Hepatocyte (in vitro differentiated cells): ENCODE measurements at regions not wholly inside any gene's neighbourhood (a gene's known extent, or its start where the extent isn't known, plus 50 kb on each side); places are given as distances from the start of the nearest gene placed in this dataset.

ENCODE experiments used
- DNase-seq: peaks from one replicate; pipeline ENCODE4 v3.0.0-alpha.2; 2016; ENCODE audit warnings: low spot score
- H2AFZ ChIP-seq: fragments of 200-600 bp; sonication (generic); 2 replicates; pipeline ENCODE4 v1.6.0; 2016; ENCODE audit warnings: antibody characterized with exemption, mild to moderate bottlenecking
- H3K27ac ChIP-seq: fragments of 200-600 bp; sonication (generic); 2 replicates; pipeline ENCODE4 v1.5.1; 2016; ENCODE audit warnings: mild to moderate bottlenecking
- H3K27me3 ChIP-seq: fragments of 200-600 bp; sonication (generic); 2 replicates; pipeline ENCODE4 v1.6.1; 2016
- H3K36me3 ChIP-seq: fragments of 200-600 bp; sonication (generic); replicated peaks from 2 replicates; pipeline ENCODE4 v1.5.1; 2016; ENCODE audit warnings: low read depth; ENCODE audit not compliant: insufficient read depth
- H3K4me1 ChIP-seq: fragments of 200-600 bp; sonication (generic); 2 replicates; pipeline ENCODE4 v1.5.1; 2016; ENCODE audit warnings: mild to moderate bottlenecking, moderate library complexity; ENCODE audit not compliant: insufficient read depth
- H3K4me2 ChIP-seq: fragments of 200-600 bp; sonication (generic); 2 replicates; pipeline ENCODE4 v1.6.0; 2016
- H3K4me3 ChIP-seq: fragments of 200-600 bp; sonication (generic); 2 replicates; pipeline ENCODE4 v1.5.1; 2016; ENCODE audit warnings: mild to moderate bottlenecking
- H3K79me2 ChIP-seq: fragments of 200-600 bp; sonication (generic); 2 replicates; pipeline ENCODE4 v1.6.0; 2017; ENCODE audit warnings: mild to moderate bottlenecking
- H3K9me2 ChIP-seq: fragments of 200-600 bp; sonication (generic); replicated peaks from 2 replicates; pipeline ENCODE4 v1.6.0; 2017; ENCODE audit warnings: mild to moderate bottlenecking; ENCODE audit not compliant: insufficient read depth
- H3K9me3 ChIP-seq: fragments of 200-600 bp; sonication (generic); 2 replicates; pipeline ENCODE4 v1.5.1; 2016; ENCODE audit warnings: low read depth, mild to moderate bottlenecking
- H4K20me1 ChIP-seq: fragments of 200-600 bp; sonication (generic); 2 replicates; pipeline ENCODE4 v1.6.0; 2016; ENCODE audit warnings: mild to moderate bottlenecking; ENCODE audit not compliant: insufficient read depth, poor library complexity, severe bottlenecking
- EZH2 ChIP-seq: fragments of 200-600 bp; sonication (generic); IDR thresholded peaks from 2 replicates; pipeline ENCODE4 v1.6.1; 2016; ENCODE audit warnings: antibody characterized with exemption, mild to moderate bottlenecking, borderline replicate concordance
- EZH2phosphoT487 ChIP-seq: fragments of 200-600 bp; sonication (generic); IDR thresholded peaks from one replicate; pipeline ENCODE4 v1.6.1; 2018; ENCODE audit warnings: antibody characterized with exemption, mild to moderate bottlenecking, low read depth, moderate library complexity; ENCODE audit not compliant: unreplicated experiment, severe bottlenecking
- WGBS: methylation state at CpG from one replicate; pipeline ENCODE4 v1.1.6; 2016; ENCODE audit warnings: low lambda C conversion rate; ENCODE audit errors: missing lambda C conversion rate; 5-methylcytosine and 5-hydroxymethylcytosine counted together
- TF ChIP-seq, protein P1 (sequence below): fragments of 200-600 bp; sonication (generic); IDR thresholded peaks from 2 replicates; pipeline ENCODE4 v1.5.1; 2016; ENCODE audit warnings: antibody characterized with exemption, mild to moderate bottlenecking; ENCODE audit not compliant: poor library complexity

DNA sequence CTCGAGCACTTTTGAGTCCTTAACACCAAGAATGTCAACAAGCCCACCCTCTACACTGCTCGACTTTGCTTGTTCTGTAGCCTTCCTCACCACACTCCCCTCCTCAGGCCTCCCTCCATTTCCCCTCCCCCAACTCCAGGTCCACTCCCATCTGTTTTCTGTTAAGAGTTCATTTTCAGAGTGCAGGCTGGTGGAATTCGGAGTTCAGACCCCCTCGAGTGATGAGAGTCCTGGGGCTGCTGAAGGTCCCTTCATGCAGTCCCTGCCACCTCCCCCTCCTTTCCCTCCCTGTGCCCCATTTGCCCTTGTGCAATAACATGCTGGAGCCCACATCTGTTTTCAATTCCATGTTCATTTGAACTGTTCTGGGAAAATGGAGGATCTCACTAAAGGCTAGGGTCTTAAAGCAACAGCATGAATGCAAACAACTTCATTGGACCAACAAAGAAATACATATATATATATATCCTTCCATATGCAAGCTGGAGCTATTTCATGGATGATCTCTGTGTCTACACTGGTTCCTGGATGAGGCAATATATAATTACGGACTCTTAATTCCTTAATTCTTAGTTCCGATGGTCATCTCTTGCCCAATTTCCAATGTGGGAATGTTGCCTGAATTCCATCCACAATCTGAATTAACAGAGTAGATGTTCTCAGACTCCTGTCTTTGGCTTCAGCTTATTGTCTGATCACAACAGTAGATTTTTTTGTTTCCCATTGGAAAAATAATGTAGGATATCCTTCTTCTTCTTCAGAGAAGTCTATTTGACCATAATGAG, 340.4 kb downstream of the ETS1 start:
- WGBS: 55% methylated on average over 6 of the region's 6 CpGs
- Histone ChIP-seq H3K9me2 (no peaks in the 10 kb centered on the region), H3K27ac (peak overlapping the region; percentile 76), H3K27me3 (no peaks in the 10 kb centered on the region), H3K4me3 (no peak overlapping the region), H3K36me3 (no peaks in the 10 kb centered on the region), H3K9me3 (no peaks in the 10 kb centered on the region), H3K4me1 (peaks cover 26% of the 10 kb centered on the region), H3K4me2 (peak overlapping the region; percentile 61), H4K20me1 (no peaks in the 10 kb centered on the region), H2AFZ (peak overlapping the region; percentile 34), H3K79me2 (no peaks in the 10 kb centered on the region)
- TF ChIP-seq EZH2 (no peak), EZH2phosphoT487 (no peak)
- TF ChIP-seq, protein P1, sequence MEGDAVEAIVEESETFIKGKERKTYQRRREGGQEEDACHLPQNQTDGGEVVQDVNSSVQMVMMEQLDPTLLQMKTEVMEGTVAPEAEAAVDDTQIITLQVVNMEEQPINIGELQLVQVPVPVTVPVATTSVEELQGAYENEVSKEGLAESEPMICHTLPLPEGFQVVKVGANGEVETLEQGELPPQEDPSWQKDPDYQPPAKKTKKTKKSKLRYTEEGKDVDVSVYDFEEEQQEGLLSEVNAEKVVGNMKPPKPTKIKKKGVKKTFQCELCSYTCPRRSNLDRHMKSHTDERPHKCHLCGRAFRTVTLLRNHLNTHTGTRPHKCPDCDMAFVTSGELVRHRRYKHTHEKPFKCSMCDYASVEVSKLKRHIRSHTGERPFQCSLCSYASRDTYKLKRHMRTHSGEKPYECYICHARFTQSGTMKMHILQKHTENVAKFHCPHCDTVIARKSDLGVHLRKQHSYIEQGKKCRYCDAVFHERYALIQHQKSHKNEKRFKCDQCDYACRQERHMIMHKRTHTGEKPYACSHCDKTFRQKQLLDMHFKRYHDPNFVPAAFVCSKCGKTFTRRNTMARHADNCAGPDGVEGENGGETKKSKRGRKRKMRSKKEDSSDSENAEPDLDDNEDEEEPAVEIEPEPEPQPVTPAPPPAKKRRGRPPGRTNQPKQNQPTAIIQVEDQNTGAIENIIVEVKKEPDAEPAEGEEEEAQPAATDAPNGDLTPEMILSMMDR: no peak
- DNase-seq: peak; percentile 12

DNA sequence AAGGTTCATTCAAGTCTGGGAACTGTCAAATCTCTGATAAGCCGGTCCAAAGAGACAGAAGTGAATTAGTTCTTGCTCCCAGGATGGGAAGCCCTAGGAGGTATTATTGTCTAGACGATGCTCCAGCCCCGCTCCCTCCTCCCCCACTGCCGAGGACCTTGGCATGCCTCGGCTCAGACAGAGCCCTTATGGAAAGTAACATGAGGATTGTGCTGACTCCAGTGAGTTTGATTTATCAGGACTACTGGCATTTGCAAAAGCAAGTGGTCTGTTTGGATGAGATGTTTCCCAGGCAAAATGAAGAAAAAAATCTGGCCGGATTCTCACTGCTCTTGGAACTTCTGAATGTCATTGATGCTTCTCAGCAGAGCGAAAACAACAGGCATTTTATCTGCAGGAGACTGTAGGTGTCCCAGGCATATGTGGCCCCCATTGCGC, 341.0 kb downstream of the ETS1 start:
- Histone ChIP-seq H3K36me3 (no peaks in the 10 kb centered on the region), H3K79me2 (no peaks in the 10 kb centered on the region), H3K9me2 (no peaks in the 10 kb centered on the region), H4K20me1 (no peaks in the 10 kb centered on the region), H3K27me3 (no peaks in the 10 kb centered on the region), H3K9me3 (no peaks in the 10 kb centered on the region), H2AFZ (no peak overlapping the region), H3K4me1 (peaks cover 26% of the 10 kb centered on the region), H3K4me3 (no peak overlapping the region), H3K4me2 (peak overlapping the region; percentile 61), H3K27ac (peak overlapping the region; percentile 76)
- TF ChIP-seq, protein P1: no peak
- TF ChIP-seq EZH2phosphoT487 (no peak), EZH2 (no peak)
- peak; percentile 49 for DNase-seq
- WGBS: 34% methylated on average over 8 of the region's 8 CpGs

DNA sequence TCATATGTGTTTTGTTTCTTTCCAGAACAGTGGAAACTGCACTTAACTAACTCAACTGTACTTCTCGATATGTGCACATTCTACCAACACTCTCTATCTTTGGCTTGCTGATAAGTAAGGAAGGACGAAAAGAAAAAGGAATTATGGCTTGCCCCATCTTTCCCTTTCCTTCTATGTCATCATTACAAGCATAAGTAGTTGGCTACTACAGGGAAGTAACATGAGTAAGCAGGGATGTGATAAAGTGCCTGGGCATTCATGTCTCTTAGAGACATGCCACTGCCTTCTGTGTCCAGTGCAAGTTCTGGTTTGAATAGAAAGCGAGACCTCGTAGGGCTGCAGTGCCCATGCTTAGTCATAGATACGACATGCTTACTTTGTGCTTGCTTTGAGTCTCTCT, 342.5 kb downstream of the ETS1 start:
- WGBS: 88% methylated on average over 5 of the region's 5 CpGs
- TF ChIP-seq EZH2phosphoT487: no peak
- TF ChIP-seq, protein P1: no peak
- no peak for TF ChIP-seq EZH2
- H3K9me2 ChIP-seq: no peaks in the 10 kb centered on the region
- no peaks in the 10 kb centered on the region for H3K9me3 ChIP-seq
- peaks cover 18% of the 10 kb centered on the region for H3K4me1 ChIP-seq
- no peaks in the 10 kb centered on the region for H4K20me1 ChIP-seq
- no peaks in the 10 kb centered on the region for H3K79me2 ChIP-seq
- no peaks in the 10 kb centered on the region for H3K36me3 ChIP-seq
- H3K4me3 ChIP-seq: no peak overlapping the region
- no peak overlapping the region for H3K4me2 ChIP-seq
- DNase-seq: no peak
- H3K27me3 ChIP-seq: no peaks in the 10 kb centered on the region
- no peak overlapping the region for H2AFZ ChIP-seq
- no peak overlapping the region for H3K27ac ChIP-seq
